ENCODE measurements at regions not wholly inside any gene's neighbourhood (a gene's known extent, or its start where the extent isn't known, plus 50 kb on each side); places are given as distances from the start of the nearest gene placed in this dataset.

GRCh38 chr14:96143906-96144305, 60.7 kb upstream of the BDKRB2 start:
- TF ChIP-seq POLR2AphosphoS5 (IDR thresholded peaks at IDR 0.05), result no peak
- Histone ChIP-seq H3K36me3 (no peaks in the 10 kb centered on the region), H3K4me1 (no peaks in the 10 kb centered on the region), H3K4me3 (no peak overlapping the region), H3K27me3 (no peaks in the 10 kb centered on the region), H3K9me3 (no peaks in the 10 kb centered on the region), H3K27ac (no peak overlapping the region)
- no peak for DNase-seq (ENCODE audit: low spot score in 2 of 2)
- intact Hi-C loops (cut with DNase I; ENCODE audit: low total_unique reads), result no loop called here

GRCh38 chr14:96145116-96145864, 59.3 kb upstream of the BDKRB2 start:
- intact Hi-C loops (cut with DNase I; ENCODE audit: low total_unique reads), result no loop called here
- H3K27ac ChIP-seq, result peak overlapping the region; percentile 45 to 52
- no peaks in the 10 kb centered on the region for H3K9me3 ChIP-seq
- H3K4me3 ChIP-seq, result no peak overlapping the region
- TF ChIP-seq POLR2A (IDR thresholded peaks at IDR 0.05) (no peak), POLR2AphosphoS5 (IDR thresholded peaks at IDR 0.05) (no peak), CTCF (IDR thresholded peaks at IDR 0.05) (no peak)
- H3K4me1 ChIP-seq, result no peaks in the 10 kb centered on the region
- DNase-seq (ENCODE audit: low spot score in 2 of 2), result no peak
- no peaks in the 10 kb centered on the region for H3K27me3 ChIP-seq
- H3K36me3 ChIP-seq, result no peaks in the 10 kb centered on the region

DNA sequence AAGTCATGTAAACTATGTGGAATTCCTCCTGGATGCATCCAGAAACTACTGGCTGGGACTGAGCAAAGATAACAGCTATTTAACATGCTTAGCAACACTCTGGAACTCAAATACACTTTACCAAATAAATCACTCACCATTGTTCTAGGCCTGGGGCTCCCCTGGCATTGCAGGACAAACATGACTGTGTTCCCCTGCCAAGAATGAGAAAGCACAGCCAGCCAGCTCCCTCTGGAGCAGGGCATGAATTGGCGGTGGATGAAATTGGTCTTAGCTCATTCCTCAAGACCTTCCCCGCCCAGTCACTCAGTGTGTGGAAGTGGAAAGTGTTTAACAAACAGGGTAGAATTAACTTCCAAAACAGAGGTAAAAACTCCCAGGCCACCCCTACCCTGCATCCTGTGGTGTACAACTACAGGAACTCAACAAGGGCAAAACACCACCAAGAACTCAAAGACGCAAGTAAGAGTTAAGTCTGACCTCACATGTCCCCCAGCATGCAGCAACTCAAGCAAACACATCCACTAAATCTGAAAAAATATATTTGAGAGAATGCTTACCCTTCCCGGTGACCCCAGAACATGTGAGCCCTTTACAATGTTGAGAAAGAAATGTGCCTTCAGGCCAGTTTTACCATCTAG, 58.4 kb upstream of the BDKRB2 start:
- peak overlapping the region; percentile 45 to 52 for H3K27ac ChIP-seq
- H3K9me3 ChIP-seq, result no peaks in the 10 kb centered on the region
- H3K4me1 ChIP-seq, result no peaks in the 10 kb centered on the region
- peak; percentile 73 to 85 for DNase-seq (ENCODE audit: low spot score in 2 of 2)
- intact Hi-C loops (cut with DNase I; ENCODE audit: low total_unique reads), result no loop called here
- TF ChIP-seq POLR2A (IDR thresholded peaks at IDR 0.05) (no peak), POLR2AphosphoS5 (IDR thresholded peaks at IDR 0.05) (peak in 2 of 3 donors; percentile 45 to 48), CTCF (IDR thresholded peaks at IDR 0.05) (no peak)
- H3K36me3 ChIP-seq, result no peaks in the 10 kb centered on the region
- H3K4me3 ChIP-seq, result no peak overlapping the region
- no peaks in the 10 kb centered on the region for H3K27me3 ChIP-seq

DNA sequence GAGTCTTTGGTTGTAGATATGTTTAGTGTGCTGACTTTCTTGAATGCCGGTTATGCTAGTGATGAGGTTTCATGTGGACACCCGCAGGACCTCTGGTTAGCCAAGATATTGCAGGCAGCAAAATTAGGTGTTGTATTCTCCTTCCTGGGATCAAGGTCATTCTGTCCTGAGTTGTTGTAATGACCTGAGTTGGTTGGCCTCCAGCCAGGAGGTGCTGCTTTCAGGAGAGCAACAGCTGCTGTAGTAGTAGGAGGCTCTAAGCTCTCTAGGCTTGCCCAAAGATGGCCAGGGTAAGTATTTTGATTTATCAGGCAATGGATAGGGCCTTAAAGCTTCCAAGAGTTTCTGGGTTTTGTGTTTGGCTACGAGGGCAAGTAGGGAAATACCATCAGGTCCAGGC, 56.0 kb upstream of the BDKRB2 start:
- no peaks in the 10 kb centered on the region for H3K4me1 ChIP-seq
- DNase-seq (ENCODE audit: low spot score in 2 of 2), result no peak
- TF ChIP-seq POLR2AphosphoS5 (IDR thresholded peaks at IDR 0.05) (no peak), POLR2A (IDR thresholded peaks at IDR 0.05) (no peak), CTCF (IDR thresholded peaks at IDR 0.05) (no peak)

GRCh38 chr14:96149131-96149530, 55.5 kb upstream of the BDKRB2 start:
- H3K27me3 ChIP-seq, result no peaks in the 10 kb centered on the region
- H3K9me3 ChIP-seq, result no peaks in the 10 kb centered on the region
- intact Hi-C loops (cut with DNase I; ENCODE audit: low total_unique reads), result no loop called here
- no peak overlapping the region for H3K27ac ChIP-seq
- no peaks in the 10 kb centered on the region for H3K4me1 ChIP-seq
- TF ChIP-seq CTCF (IDR thresholded peaks at IDR 0.05) (no peak), POLR2AphosphoS5 (IDR thresholded peaks at IDR 0.05) (no peak), POLR2A (IDR thresholded peaks at IDR 0.05) (no peak)
- H3K36me3 ChIP-seq, result no peaks in the 10 kb centered on the region
- no peak overlapping the region for H3K4me3 ChIP-seq
- DNase-seq (ENCODE audit: low spot score in 2 of 2), result no peak

More for the DNA sequence above, 56.0 kb upstream of the BDKRB2 start:
- Histone ChIP-seq H3K36me3 (no peaks in the 10 kb centered on the region), H3K27ac (no peak overlapping the region), H3K4me3 (no peak overlapping the region), H3K27me3 (no peaks in the 10 kb centered on the region), H3K9me3 (no peaks in the 10 kb centered on the region)
- intact Hi-C loops (cut with DNase I; ENCODE audit: low total_unique reads), result no loop called here
